ENCODE measurements at regions not wholly inside any gene's neighbourhood (a gene's known extent, or its start where the extent isn't known, plus 50 kb on each side); places are given as distances from the start of the nearest gene placed in this dataset.

- TF ChIP-seq POLR2A (IDR thresholded peaks at IDR 0.05) (no peak), CTCF (IDR thresholded peaks at IDR 0.05) (no peak)
Measured at GRCh38 chr5:174829511-174829864, 105.1 kb downstream of the MSX2 start.

Measured in heart left ventricle (tissue), 13 donors.